ENCODE measurements at regions not wholly inside any gene's neighbourhood (a gene's known extent, or its start where the extent isn't known, plus 50 kb on each side); places are given as distances from the start of the nearest gene placed in this dataset.

DNA sequence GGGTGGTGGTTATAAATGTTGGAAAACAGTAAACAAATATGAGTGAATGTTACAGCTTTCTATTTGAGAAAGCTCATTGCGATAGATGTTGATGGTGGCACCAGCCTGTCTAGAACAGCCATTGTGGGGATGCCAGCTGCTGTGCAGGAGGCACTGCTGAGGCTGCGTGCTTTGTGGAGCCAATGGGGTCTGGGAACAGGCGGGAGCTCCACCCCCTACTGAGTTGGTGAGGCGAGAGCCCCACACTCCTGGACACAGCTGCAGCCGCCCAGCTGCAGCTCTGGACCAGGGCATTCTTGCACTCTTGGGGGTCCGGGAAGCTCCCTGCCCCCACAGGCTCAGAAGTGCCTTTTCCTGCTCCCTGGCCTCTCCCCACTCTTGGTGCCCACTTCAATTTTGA, 1147.1 kb upstream of the LRRTM3 start:
- TF ChIP-seq, protein P1, sequence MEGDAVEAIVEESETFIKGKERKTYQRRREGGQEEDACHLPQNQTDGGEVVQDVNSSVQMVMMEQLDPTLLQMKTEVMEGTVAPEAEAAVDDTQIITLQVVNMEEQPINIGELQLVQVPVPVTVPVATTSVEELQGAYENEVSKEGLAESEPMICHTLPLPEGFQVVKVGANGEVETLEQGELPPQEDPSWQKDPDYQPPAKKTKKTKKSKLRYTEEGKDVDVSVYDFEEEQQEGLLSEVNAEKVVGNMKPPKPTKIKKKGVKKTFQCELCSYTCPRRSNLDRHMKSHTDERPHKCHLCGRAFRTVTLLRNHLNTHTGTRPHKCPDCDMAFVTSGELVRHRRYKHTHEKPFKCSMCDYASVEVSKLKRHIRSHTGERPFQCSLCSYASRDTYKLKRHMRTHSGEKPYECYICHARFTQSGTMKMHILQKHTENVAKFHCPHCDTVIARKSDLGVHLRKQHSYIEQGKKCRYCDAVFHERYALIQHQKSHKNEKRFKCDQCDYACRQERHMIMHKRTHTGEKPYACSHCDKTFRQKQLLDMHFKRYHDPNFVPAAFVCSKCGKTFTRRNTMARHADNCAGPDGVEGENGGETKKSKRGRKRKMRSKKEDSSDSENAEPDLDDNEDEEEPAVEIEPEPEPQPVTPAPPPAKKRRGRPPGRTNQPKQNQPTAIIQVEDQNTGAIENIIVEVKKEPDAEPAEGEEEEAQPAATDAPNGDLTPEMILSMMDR (IDR thresholded peaks at IDR 0.05; ENCODE audit: control insufficient read depth, insufficient read depth, low read depth, low read length, missing control alignments), result no peak
- H3K4me3 ChIP-seq (ENCODE audit: control insufficient read depth, low read depth, low read length), result no peak overlapping the region
- DNase-seq (ENCODE audit: low read depth), result no peak

DNA sequence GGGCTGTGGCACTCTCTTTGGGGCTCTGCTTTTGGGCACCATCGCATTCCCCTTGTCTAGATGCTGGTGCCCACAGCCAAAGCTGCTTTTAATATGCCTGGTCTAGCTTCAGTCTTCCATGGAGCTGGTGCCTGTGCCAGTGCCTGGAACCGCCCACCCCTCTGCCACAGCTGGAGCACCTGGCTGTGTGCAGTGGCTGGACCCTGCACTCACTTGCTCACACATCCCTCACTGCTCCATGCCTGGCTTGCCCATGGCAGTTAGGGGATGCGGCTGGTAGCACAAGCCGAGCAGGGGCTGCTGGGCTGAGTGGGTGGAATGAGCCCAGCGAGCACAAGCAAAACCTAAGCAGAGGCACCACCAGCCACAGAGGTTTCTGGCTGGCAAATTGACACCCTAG, 1145.9 kb upstream of the LRRTM3 start:
- TF ChIP-seq, protein P1 (IDR thresholded peaks at IDR 0.05; ENCODE audit: control insufficient read depth, insufficient read depth, low read depth, low read length, missing control alignments), result no peak
- DNase-seq (ENCODE audit: low read depth), result no peak

DNA sequence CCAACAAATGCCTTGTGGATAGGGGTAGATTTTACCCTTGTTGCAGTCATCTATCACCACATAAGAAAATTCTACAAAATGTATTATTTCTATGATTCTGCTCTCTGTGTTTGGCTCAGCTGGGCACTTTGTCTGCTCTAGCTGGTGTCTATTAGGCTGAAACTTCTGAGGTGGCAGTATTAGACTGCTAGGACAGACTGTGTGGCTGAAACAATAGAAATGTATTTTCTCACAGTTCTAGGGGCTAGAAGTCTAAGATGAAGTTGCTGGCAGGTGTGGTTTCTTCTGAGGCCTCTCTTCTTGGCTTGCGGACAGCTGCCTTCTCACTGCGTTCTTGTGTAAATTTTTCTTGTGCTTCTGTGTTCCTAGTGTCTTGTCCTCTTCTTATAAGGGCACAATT, 1139.6 kb upstream of the LRRTM3 start:
- no peak for DNase-seq (ENCODE audit: low read depth)
- H3K4me3 ChIP-seq (ENCODE audit: control insufficient read depth, low read depth, low read length), result no peak overlapping the region
- TF ChIP-seq, protein P1 (IDR thresholded peaks at IDR 0.05; ENCODE audit: control insufficient read depth, insufficient read depth, low read depth, low read length, missing control alignments), result no peak

More for the DNA sequence above, 1145.9 kb upstream of the LRRTM3 start:
- no peak overlapping the region for H3K4me3 ChIP-seq (ENCODE audit: control insufficient read depth, low read depth, low read length)

DNA sequence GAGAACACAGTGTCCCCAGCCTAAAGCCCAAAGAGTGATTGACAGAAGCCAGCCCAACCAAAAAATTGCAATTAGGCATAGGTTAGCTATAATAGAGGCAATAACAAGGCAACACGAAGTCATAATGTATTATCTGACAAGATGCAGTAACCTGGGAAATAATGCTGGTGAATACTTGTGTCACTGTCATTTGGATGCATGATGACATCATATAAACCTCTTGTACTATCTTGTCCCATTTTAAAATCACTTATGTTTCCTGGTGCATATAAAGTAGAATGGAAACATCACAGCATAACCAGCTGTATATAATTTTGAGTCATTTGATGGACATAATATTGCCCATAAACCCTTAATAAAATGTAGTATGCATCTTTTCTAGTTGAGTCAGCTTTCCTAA, 1138.3 kb upstream of the LRRTM3 start:
- no peak for DNase-seq (ENCODE audit: low read depth)
- H3K4me3 ChIP-seq (ENCODE audit: control insufficient read depth, low read depth, low read length), result no peak overlapping the region
- TF ChIP-seq, protein P1 (IDR thresholded peaks at IDR 0.05; ENCODE audit: control insufficient read depth, insufficient read depth, low read depth, low read length, missing control alignments), result no peak

DNA sequence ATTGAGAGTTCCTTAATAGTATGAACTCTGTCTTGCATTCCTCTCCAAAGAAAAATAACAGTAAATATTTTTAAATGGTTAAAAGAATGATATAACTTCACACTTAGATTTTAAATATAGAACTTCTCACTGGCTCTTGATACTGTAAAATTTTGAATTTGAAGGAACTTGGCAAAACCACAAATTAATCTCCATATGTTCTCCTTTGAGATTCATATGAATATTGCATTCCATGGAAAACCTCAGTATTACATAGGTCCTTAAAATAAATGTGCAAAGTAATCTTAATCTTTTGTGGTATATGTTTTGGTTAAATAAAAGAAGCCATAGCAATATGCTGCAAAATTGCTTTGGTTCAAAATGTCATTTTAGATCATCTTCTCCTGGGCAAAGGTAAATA, 1137.6 kb upstream of the LRRTM3 start:
- no peak overlapping the region for H3K4me3 ChIP-seq (ENCODE audit: control insufficient read depth, low read depth, low read length)
- TF ChIP-seq, protein P1 (IDR thresholded peaks at IDR 0.05; ENCODE audit: control insufficient read depth, insufficient read depth, low read depth, low read length, missing control alignments), result no peak
- no peak for DNase-seq (ENCODE audit: low read depth)

DNA sequence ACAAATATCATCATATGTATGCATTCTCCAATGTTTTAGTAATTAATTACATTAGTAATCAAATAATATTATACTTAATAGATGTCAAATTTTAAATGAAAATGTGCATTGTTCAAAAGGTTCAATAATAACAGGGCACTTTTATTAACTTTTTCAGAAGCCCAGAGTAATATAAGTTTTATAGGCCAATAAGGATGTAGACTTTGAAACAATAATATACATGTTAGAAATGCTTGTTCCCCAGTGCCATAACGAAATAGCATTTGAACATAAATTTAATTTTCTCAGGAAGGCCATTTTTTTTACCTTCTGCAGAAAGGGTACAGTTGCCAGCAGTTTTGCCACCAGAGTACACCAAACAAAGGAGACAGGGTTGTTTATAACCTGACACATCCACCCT, 1133.9 kb upstream of the LRRTM3 start:
- no peak overlapping the region for H3K4me3 ChIP-seq (ENCODE audit: control insufficient read depth, low read depth, low read length)
- DNase-seq (ENCODE audit: low read depth), result no peak
- TF ChIP-seq, protein P1 (IDR thresholded peaks at IDR 0.05; ENCODE audit: control insufficient read depth, insufficient read depth, low read depth, low read length, missing control alignments), result no peak

All from AG09309 (cell line).